ENCODE measurements at regions not wholly inside any gene's neighbourhood (a gene's known extent, or its start where the extent isn't known, plus 50 kb on each side); places are given as distances from the start of the nearest gene placed in this dataset.
"Not testable (repeated sequence)": the region's sequence is repeated elsewhere in the genome, so short reads cannot be mapped to it uniquely, and the experiment has no call there.

GRCh38 chr6:74256381-74256780 is 560.4 kb downstream of the CD109 start:
- Histone ChIP-seq H3K4me3 (ENCODE audit: low read depth, low read length) (no peak overlapping the region), H3K36me3 (no peaks in the 10 kb centered on the region), H3K4me1 (no peaks in the 10 kb centered on the region), H3K9me3 (no peaks in the 10 kb centered on the region), H3K27me3 (no peaks in the 10 kb centered on the region)
- TF ChIP-seq CTCF (IDR thresholded peaks at IDR 0.05; ENCODE audit: low read depth, low read length), result no peak
- no peak for DNase-seq

- H3K4me3 ChIP-seq (ENCODE audit: low read depth, low read length); H3K36me3 ChIP-seq; H3K4me1 ChIP-seq; H3K9me3 ChIP-seq; DNase-seq; H3K27me3 ChIP-seq: not testable (repeated sequence)
Observed at GRCh38 chr6:74255007-74255406, 559.0 kb downstream of the CD109 start.

DNA sequence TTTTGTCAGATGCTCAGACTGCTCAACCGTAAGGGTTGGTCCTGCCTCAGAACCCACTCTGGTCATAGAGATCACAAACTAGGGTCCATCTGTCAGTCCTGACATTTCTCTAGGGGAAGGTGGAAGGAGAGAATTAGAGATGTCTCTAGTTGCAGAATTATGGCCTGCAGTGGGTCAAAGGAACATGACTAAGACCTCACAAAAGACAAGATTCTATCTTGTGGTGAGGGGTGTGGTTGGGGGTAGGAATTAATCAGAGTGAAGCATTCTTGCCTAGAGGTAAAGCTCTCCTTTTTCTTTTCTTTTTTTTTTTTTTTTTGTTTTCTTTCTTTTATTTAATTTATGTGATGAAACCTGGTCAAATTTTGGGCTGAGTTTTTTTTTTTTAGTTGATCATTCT is 558.1 kb downstream of the CD109 start:
- not testable (repeated sequence) for H3K4me1 ChIP-seq; H3K4me3 ChIP-seq (ENCODE audit: low read depth, low read length); H3K36me3 ChIP-seq; DNase-seq; H3K27me3 ChIP-seq; H3K9me3 ChIP-seq

DNA sequence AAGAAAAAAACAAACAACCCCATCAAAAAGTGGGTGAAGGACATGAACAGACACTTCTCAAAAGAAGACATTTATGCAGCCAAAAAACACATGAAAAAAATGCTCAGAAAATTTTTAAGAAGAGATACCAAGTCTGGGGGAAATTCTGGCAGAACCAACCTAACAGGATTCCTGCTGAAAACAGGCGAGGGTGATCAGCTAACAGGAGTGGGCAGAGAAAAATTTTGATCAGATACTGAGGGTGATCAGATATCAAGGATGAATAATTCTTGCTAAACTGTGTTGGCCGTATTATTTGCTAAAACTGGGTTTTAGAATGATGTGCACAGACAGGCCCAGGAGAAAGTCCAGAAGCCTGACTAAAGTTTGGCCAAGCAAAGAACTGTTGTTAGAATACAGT is 557.3 kb downstream of the CD109 start:
- no peak for DNase-seq
- Histone ChIP-seq H3K4me1 (no peaks in the 10 kb centered on the region), H3K4me3 (ENCODE audit: low read depth, low read length) (no peak overlapping the region), H3K27me3 (no peaks in the 10 kb centered on the region), H3K9me3 (no peaks in the 10 kb centered on the region), H3K36me3 (no peaks in the 10 kb centered on the region)
- no peak for TF ChIP-seq CTCF (IDR thresholded peaks at IDR 0.05; ENCODE audit: low read depth, low read length)

DNA sequence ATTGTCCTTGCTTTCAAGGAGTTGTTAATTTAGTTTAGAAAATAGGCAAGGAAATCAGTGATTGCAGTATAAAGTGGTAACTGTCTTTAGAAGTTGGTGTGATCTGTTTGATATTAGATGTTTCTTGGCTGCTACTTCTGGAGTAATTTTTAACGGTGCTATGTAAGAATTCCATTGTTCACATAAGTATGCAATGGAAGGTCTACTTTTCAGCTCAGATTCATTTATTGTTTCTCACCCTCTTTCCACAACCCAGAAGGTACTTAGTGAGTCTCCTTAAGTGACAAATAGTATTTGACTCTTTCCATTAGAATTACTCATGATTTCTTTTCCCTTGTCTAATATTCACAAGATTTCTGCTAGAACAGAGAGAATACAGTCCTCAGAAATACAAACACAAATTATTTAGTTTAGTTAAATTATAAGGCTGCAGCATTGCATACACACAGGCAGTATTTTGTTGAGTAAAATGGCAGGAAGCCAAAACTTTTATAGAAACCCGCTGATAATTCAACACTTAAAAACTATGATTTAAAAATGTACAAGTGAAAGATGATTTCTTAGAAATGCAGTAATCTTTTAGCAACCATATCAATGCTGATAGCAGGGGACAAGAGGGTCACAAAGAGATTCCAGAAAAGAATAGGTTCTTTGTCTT is 554.3 kb downstream of the CD109 start:
- Histone ChIP-seq H3K36me3 (no peaks in the 10 kb centered on the region), H3K4me3 (ENCODE audit: low read depth, low read length) (no peak overlapping the region), H3K9me3 (no peaks in the 10 kb centered on the region), H3K27me3 (no peaks in the 10 kb centered on the region), H3K4me1 (no peaks in the 10 kb centered on the region)
- DNase-seq, result no peak
- TF ChIP-seq CTCF (IDR thresholded peaks at IDR 0.05; ENCODE audit: low read depth, low read length), result no peak

GRCh38 chr6:74249658-74250057 is 553.7 kb downstream of the CD109 start:
- Histone ChIP-seq H3K9me3 (no peaks in the 10 kb centered on the region), H3K36me3 (no peaks in the 10 kb centered on the region), H3K4me3 (ENCODE audit: low read depth, low read length) (no peak overlapping the region), H3K27me3 (no peaks in the 10 kb centered on the region), H3K4me1 (no peaks in the 10 kb centered on the region)
- DNase-seq, result no peak
- no peak for TF ChIP-seq CTCF (IDR thresholded peaks at IDR 0.05; ENCODE audit: low read depth, low read length)

GRCh38 chr6:74248966-74249365 is 553.0 kb downstream of the CD109 start:
- no peak overlapping the region for H3K4me3 ChIP-seq (ENCODE audit: low read depth, low read length)
- H3K4me1 ChIP-seq, result no peaks in the 10 kb centered on the region
- DNase-seq, result no peak
- no peaks in the 10 kb centered on the region for H3K9me3 ChIP-seq
- H3K27me3 ChIP-seq, result no peaks in the 10 kb centered on the region
- TF ChIP-seq CTCF (IDR thresholded peaks at IDR 0.05; ENCODE audit: low read depth, low read length), result no peak
- H3K36me3 ChIP-seq, result no peaks in the 10 kb centered on the region
